GM12872 (cell line): ENCODE measurements at regions not wholly inside any gene's neighbourhood (a gene's known extent, or its start where the extent isn't known, plus 50 kb on each side); places are given as distances from the start of the nearest gene placed in this dataset.

Experiments
- CTCF ChIP-seq: IDR thresholded peaks from 3 replicates; pipeline ENCODE4 v1.5.1; 2011; ENCODE audit warnings: low read depth, mild to moderate bottlenecking, low read length, moderate library complexity; ENCODE audit not compliant: insufficient read depth

GRCh38 chr3:163786416-163786815, 1291.9 kb downstream of the SI start:
- no peak for TF ChIP-seq CTCF

GRCh38 chr3:163785693-163786092, 1292.6 kb downstream of the SI start:
- TF ChIP-seq CTCF, result 0 out of 3 replicates have a peak, but pooled peaks have one; percentile 24

GRCh38 chr3:163779396-163780344, 1298.6 kb downstream of the SI start:
- no peak for TF ChIP-seq CTCF

- TF ChIP-seq CTCF, result no peak
Measured at GRCh38 chr3:163776743-163777142, 1301.6 kb downstream of the SI start.

- TF ChIP-seq CTCF, result no peak
Measured at GRCh38 chr3:163773136-163773535, 1305.2 kb downstream of the SI start.

- TF ChIP-seq CTCF, result no peak
Measured at GRCh38 chr3:163768048-163768447, 1310.2 kb downstream of the SI start.

- TF ChIP-seq CTCF, result no peak
Measured at GRCh38 chr3:163766112-163766511, 1312.2 kb downstream of the SI start.
